ENCODE measurements at regions not wholly inside any gene's neighbourhood (a gene's known extent, or its start where the extent isn't known, plus 50 kb on each side); places are given as distances from the start of the nearest gene placed in this dataset.

GRCh38 chr12:25797386-25797785 lies 161.1 kb upstream of the RASSF8 start:
- TF ChIP-seq CTCF (conservative IDR thresholded peaks at IDR 0.05 in 1 of 2, IDR thresholded peaks at IDR 0.05 in 1 of 2; ENCODE audit: low read depth in 1 of 2, low read length in 2 of 2) (no peak), EZH2 (IDR thresholded peaks at IDR 0.05; ENCODE audit: low read length, missing control alignments) (no peak)

Measured in fibroblast of lung (primary cell).